ENCODE measurements at regions not wholly inside any gene's neighbourhood (a gene's known extent, or its start where the extent isn't known, plus 50 kb on each side); places are given as distances from the start of the nearest gene placed in this dataset.
A peak's percentile ranks its signal among the peaks of the same experiment; 100 is the strongest.

GRCh38 chr9:2343756-2344155 lies 277.8 kb upstream of the VLDLR start:
- peaks cover 4% of the 10 kb centered on the region; the same call in 1 of the 2 replicates for H3K4me1 ChIP-seq
- H3K27me3 ChIP-seq: no peaks in the 10 kb centered on the region
- H3K9me3 ChIP-seq (replicated peaks): no peaks in the 10 kb centered on the region
- no peaks in the 10 kb centered on the region for H3K36me3 ChIP-seq
- no peak overlapping the region for H3K4me3 ChIP-seq
- H3K27ac ChIP-seq: no peak overlapping the region
- no peak for DNase-seq

GRCh38 chr9:2344436-2344835 lies 277.2 kb upstream of the VLDLR start:
- H3K4me1 ChIP-seq: peaks cover 4% of the 10 kb centered on the region; the same call in 1 of the 2 replicates
- H3K36me3 ChIP-seq: no peaks in the 10 kb centered on the region
- no peaks in the 10 kb centered on the region for H3K27me3 ChIP-seq
- DNase-seq: no peak
- H3K27ac ChIP-seq: no peak overlapping the region
- H3K9me3 ChIP-seq (replicated peaks): no peaks in the 10 kb centered on the region
- H3K4me3 ChIP-seq: no peak overlapping the region

- DNase-seq: no peak
- Histone ChIP-seq H3K27me3 (no peaks in the 10 kb centered on the region), H3K27ac (peak overlapping the region; percentile 14; the same call in 1 of the 2 replicates), H3K36me3 (no peaks in the 10 kb centered on the region), H3K9me3 (replicated peaks) (no peaks in the 10 kb centered on the region), H3K4me3 (no peak overlapping the region), H3K4me1 (peaks cover 4% of the 10 kb centered on the region; the same call in 1 of the 2 replicates)
These were observed 276.6 kb upstream of the VLDLR start for GRCh38 chr9:2345013-2345412.

GRCh38 chr9:2346277-2346913 lies 275.2 kb upstream of the VLDLR start:
- no peak overlapping the region for H3K4me3 ChIP-seq
- no peaks in the 10 kb centered on the region for H3K36me3 ChIP-seq
- no peaks in the 10 kb centered on the region for H3K9me3 ChIP-seq (replicated peaks)
- H3K27ac ChIP-seq: no peak overlapping the region
- no peak for DNase-seq
- peaks cover 4% of the 10 kb centered on the region; the same call in 1 of the 2 replicates for H3K4me1 ChIP-seq
- no peaks in the 10 kb centered on the region for H3K27me3 ChIP-seq

GRCh38 chr9:2351324-2351723 lies 270.3 kb upstream of the VLDLR start:
- Histone ChIP-seq H3K36me3 (no peaks in the 10 kb centered on the region), H3K27ac (no peak overlapping the region), H3K9me3 (replicated peaks) (no peaks in the 10 kb centered on the region), H3K27me3 (no peaks in the 10 kb centered on the region), H3K4me3 (no peak overlapping the region), H3K4me1 (no peaks in the 10 kb centered on the region; the same call in 1 of the 2 replicates)
- no peak for DNase-seq

- Histone ChIP-seq H3K4me1 (no peaks in the 10 kb centered on the region; the same call in 1 of the 2 replicates), H3K27me3 (no peaks in the 10 kb centered on the region), H3K9me3 (replicated peaks) (no peaks in the 10 kb centered on the region), H3K27ac (no peak overlapping the region), H3K4me3 (no peak overlapping the region), H3K36me3 (no peaks in the 10 kb centered on the region)
- no peak for DNase-seq
These were observed 267.4 kb upstream of the VLDLR start for GRCh38 chr9:2354216-2354615.

- no peaks in the 10 kb centered on the region for H3K27me3 ChIP-seq
- H3K4me3 ChIP-seq: no peak overlapping the region
- no peaks in the 10 kb centered on the region for H3K9me3 ChIP-seq (replicated peaks)
- no peaks in the 10 kb centered on the region; the same call in 1 of the 2 replicates for H3K4me1 ChIP-seq
- no peaks in the 10 kb centered on the region for H3K36me3 ChIP-seq
- H3K27ac ChIP-seq: no peak overlapping the region
- DNase-seq: no peak
These were observed 266.5 kb upstream of the VLDLR start for GRCh38 chr9:2354856-2355696.

GRCh38 chr9:2355697-2355983 lies 265.9 kb upstream of the VLDLR start:
- no peaks in the 10 kb centered on the region for H3K27me3 ChIP-seq
- H3K36me3 ChIP-seq: no peaks in the 10 kb centered on the region
- H3K4me1 ChIP-seq: no peaks in the 10 kb centered on the region; the same call in 1 of the 2 replicates
- no peaks in the 10 kb centered on the region; the same call in 1 of the 2 replicates for H3K9me3 ChIP-seq (replicated peaks)
- H3K27ac ChIP-seq: no peak overlapping the region
- DNase-seq: no peak
- H3K4me3 ChIP-seq: no peak overlapping the region

- Histone ChIP-seq H3K4me1 (no peaks in the 10 kb centered on the region; the same call in 1 of the 2 replicates), H3K4me3 (no peak overlapping the region), H3K36me3 (no peaks in the 10 kb centered on the region), H3K27me3 (no peaks in the 10 kb centered on the region), H3K9me3 (replicated peaks) (no peaks in the 10 kb centered on the region; the same call in 1 of the 2 replicates), H3K27ac (no peak overlapping the region)
- no peak for DNase-seq
These were observed 265.4 kb upstream of the VLDLR start for GRCh38 chr9:2356041-2356790.

- Histone ChIP-seq H3K36me3 (no peaks in the 10 kb centered on the region), H3K4me1 (no peaks in the 10 kb centered on the region; the same call in 1 of the 2 replicates), H3K9me3 (replicated peaks) (no peaks in the 10 kb centered on the region; the same call in none of the 2 replicates), H3K4me3 (no peak overlapping the region), H3K27me3 (no peaks in the 10 kb centered on the region), H3K27ac (no peak overlapping the region)
- peak; percentile 9 to 34 for DNase-seq
These were observed 261.6 kb upstream of the VLDLR start for GRCh38 chr9:2359891-2360471.

- H3K27me3 ChIP-seq: no peaks in the 10 kb centered on the region
- H3K27ac ChIP-seq: no peak overlapping the region
- no peak overlapping the region for H3K4me3 ChIP-seq
- no peaks in the 10 kb centered on the region for H3K4me1 ChIP-seq
- DNase-seq: no peak
- H3K9me3 ChIP-seq (replicated peaks): no peaks in the 10 kb centered on the region; the same call in none of the 2 replicates
- no peaks in the 10 kb centered on the region for H3K36me3 ChIP-seq
These were observed 259.4 kb upstream of the VLDLR start for GRCh38 chr9:2362150-2362549.

GRCh38 chr9:2363138-2363745 lies 258.3 kb upstream of the VLDLR start:
- DNase-seq: no peak
- H3K27ac ChIP-seq: no peak overlapping the region
- H3K9me3 ChIP-seq (replicated peaks): no peaks in the 10 kb centered on the region; the same call in none of the 2 replicates
- no peaks in the 10 kb centered on the region for H3K36me3 ChIP-seq
- H3K4me1 ChIP-seq: no peaks in the 10 kb centered on the region
- no peaks in the 10 kb centered on the region for H3K27me3 ChIP-seq
- no peak overlapping the region for H3K4me3 ChIP-seq

- Histone ChIP-seq H3K36me3 (no peaks in the 10 kb centered on the region), H3K27ac (no peak overlapping the region), H3K27me3 (no peaks in the 10 kb centered on the region), H3K4me3 (no peak overlapping the region), H3K4me1 (no peaks in the 10 kb centered on the region), H3K9me3 (replicated peaks) (no peaks in the 10 kb centered on the region; the same call in none of the 2 replicates)
- no peak for DNase-seq
These were observed 257.8 kb upstream of the VLDLR start for GRCh38 chr9:2363781-2364180.

GRCh38 chr9:2367970-2368369 lies 253.6 kb upstream of the VLDLR start:
- H3K27me3 ChIP-seq: no peaks in the 10 kb centered on the region

More at GRCh38 chr9:2367970-2368369, 253.6 kb upstream of the VLDLR start:
- no peaks in the 10 kb centered on the region; the same call in 1 of the 2 replicates for H3K9me3 ChIP-seq (replicated peaks)
- DNase-seq: no peak
- H3K36me3 ChIP-seq: no peaks in the 10 kb centered on the region
- no peaks in the 10 kb centered on the region for H3K4me1 ChIP-seq
- H3K4me3 ChIP-seq: no peak overlapping the region
- H3K27ac ChIP-seq: no peak overlapping the region
